ENCODE measurements at regions not wholly inside any gene's neighbourhood (a gene's known extent, or its start where the extent isn't known, plus 50 kb on each side); places are given as distances from the start of the nearest gene placed in this dataset.

DNA sequence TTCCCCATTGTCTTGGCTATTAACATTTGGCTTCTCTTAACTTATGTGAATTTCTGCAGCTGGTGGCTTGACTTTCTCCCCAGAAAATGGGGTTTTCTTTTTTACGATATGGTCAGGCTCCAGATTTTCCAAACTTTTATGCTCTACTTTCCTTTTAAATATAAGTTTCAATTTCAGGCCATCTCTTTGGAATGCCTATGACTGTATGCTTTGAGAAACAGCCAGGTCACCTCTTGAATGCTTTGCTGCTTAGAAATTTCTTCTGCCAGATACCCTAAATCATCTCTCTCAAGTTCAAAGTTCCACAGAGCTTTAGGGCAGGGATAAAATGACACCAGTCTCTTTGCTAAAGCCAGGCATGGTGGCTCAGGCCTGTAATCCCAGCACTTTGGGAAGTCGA, 212.9 kb upstream of the SMIM31 start:
- Histone ChIP-seq H2AFZ (ENCODE audit: low read depth, low read length) (no peak overlapping the region), H3K79me2 (replicated peaks; ENCODE audit: insufficient read depth, low read length) (no peaks in the 10 kb centered on the region), H3K27ac (ENCODE audit: low read length) (no peak overlapping the region), H3F3A (ENCODE audit: insufficient read depth, low read length, poor library complexity, severe bottlenecking) (no peaks in the 10 kb centered on the region), H3K4me2 (ENCODE audit: low read length) (no peak overlapping the region), H3K27me3 (ENCODE audit: insufficient read depth, low read depth, low read length) (no peaks in the 10 kb centered on the region), H3K4me3 (ENCODE audit: low read length) (no peak overlapping the region), H3K36me3 (ENCODE audit: insufficient read depth, low read length) (no peaks in the 10 kb centered on the region), H3K9ac (ENCODE audit: low read length) (no peak overlapping the region), H4K20me1 (ENCODE audit: insufficient read depth) (no peaks in the 10 kb centered on the region), H3K9me3 (ENCODE audit: low read length) (no peaks in the 10 kb centered on the region), H3K9me2 (ENCODE audit: insufficient read depth, low read length) (no peaks in the 10 kb centered on the region)
- TF ChIP-seq EZH2 (IDR thresholded peaks at IDR 0.05; ENCODE audit: borderline replicate concordance, insufficient read depth, low read length, poor library complexity, severe bottlenecking) (no peak), RAD21 (conservative IDR thresholded peaks at IDR 0.05) (no peak)
- TF ChIP-seq, protein P1, sequence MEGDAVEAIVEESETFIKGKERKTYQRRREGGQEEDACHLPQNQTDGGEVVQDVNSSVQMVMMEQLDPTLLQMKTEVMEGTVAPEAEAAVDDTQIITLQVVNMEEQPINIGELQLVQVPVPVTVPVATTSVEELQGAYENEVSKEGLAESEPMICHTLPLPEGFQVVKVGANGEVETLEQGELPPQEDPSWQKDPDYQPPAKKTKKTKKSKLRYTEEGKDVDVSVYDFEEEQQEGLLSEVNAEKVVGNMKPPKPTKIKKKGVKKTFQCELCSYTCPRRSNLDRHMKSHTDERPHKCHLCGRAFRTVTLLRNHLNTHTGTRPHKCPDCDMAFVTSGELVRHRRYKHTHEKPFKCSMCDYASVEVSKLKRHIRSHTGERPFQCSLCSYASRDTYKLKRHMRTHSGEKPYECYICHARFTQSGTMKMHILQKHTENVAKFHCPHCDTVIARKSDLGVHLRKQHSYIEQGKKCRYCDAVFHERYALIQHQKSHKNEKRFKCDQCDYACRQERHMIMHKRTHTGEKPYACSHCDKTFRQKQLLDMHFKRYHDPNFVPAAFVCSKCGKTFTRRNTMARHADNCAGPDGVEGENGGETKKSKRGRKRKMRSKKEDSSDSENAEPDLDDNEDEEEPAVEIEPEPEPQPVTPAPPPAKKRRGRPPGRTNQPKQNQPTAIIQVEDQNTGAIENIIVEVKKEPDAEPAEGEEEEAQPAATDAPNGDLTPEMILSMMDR (IDR thresholded peaks at IDR 0.05; ENCODE audit: poor library complexity, severe bottlenecking), result no peak

- no peak for TF ChIP-seq MXI1 (conservative IDR thresholded peaks at IDR 0.05; ENCODE audit: poor library complexity, severe bottlenecking)
- no peak for TF ChIP-seq EP300 (conservative IDR thresholded peaks at IDR 0.05; ENCODE audit: poor library complexity, severe bottlenecking)
- no peak for TF ChIP-seq RAD21 (conservative IDR thresholded peaks at IDR 0.05)
- TF ChIP-seq POLR2AphosphoS5 (IDR thresholded peaks at IDR 0.05), result no peak
- H3K36me3 ChIP-seq (ENCODE audit: insufficient read depth, low read length), result no peaks in the 10 kb centered on the region
- no peak overlapping the region for H3K9ac ChIP-seq (ENCODE audit: low read length)
- H3K9me2 ChIP-seq (ENCODE audit: insufficient read depth, low read length), result no peaks in the 10 kb centered on the region
- H3K27ac ChIP-seq (ENCODE audit: low read length), result no peak overlapping the region
- H4K20me1 ChIP-seq (ENCODE audit: insufficient read depth), result no peaks in the 10 kb centered on the region
- H3K9me3 ChIP-seq (ENCODE audit: low read length), result no peaks in the 10 kb centered on the region
- no peak overlapping the region for H3K4me3 ChIP-seq (ENCODE audit: low read length)
- H2AFZ ChIP-seq (ENCODE audit: low read depth, low read length), result no peak overlapping the region
- H3K27me3 ChIP-seq (ENCODE audit: insufficient read depth, low read depth, low read length), result no peaks in the 10 kb centered on the region
- H3K4me2 ChIP-seq (ENCODE audit: low read length), result no peak overlapping the region
- no peaks in the 10 kb centered on the region for H3K79me2 ChIP-seq (replicated peaks; ENCODE audit: insufficient read depth, low read length)
- no peaks in the 10 kb centered on the region for H3F3A ChIP-seq (ENCODE audit: insufficient read depth, low read length, poor library complexity, severe bottlenecking)
Measured at GRCh38 chr4:164542431-164542830, 211.5 kb upstream of the SMIM31 start.

DNA sequence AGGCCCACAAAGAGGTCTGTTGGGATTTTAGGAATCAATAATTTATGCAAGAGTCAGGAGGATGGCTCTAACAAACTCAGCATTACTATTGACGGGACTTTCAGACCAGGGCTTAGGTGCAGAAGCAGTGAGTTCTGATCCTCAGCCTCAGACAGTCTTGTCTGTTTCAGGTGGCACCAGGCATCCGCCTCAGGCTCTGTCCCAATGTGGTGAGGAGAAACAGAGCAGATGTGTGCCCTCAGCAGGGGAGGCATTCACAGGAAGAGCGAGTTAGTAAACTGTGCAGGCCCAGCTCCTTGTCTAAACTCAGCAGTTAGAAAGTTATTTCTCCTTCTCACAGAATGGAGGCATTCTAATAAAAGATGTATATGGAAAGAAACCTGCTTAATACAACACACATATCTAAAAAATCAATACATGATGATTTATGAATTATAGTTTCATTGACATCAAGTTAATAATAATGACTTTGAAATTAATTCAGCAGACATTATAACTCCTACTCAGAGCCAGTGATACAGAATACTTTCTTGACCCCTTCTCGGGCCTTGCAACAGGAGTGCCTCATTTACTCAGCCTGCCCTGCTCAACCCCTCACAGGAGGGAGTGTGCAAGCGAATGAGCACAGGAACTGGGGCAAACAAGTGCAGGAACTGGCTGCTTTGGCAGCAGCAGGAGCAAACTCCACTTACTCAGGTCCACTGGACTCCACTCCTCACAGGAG, 202.8 kb upstream of the SMIM31 start:
- no peaks in the 10 kb centered on the region for H3K9me3 ChIP-seq (ENCODE audit: low read length)
- no peaks in the 10 kb centered on the region for H4K20me1 ChIP-seq (ENCODE audit: insufficient read depth)
- H3K9me2 ChIP-seq (ENCODE audit: insufficient read depth, low read length), result no peaks in the 10 kb centered on the region
- H2AFZ ChIP-seq (ENCODE audit: low read depth, low read length), result no peak overlapping the region
- no peak overlapping the region for H3K4me3 ChIP-seq (ENCODE audit: low read length)
- no peak overlapping the region for H3K27ac ChIP-seq (ENCODE audit: low read length)
- H3F3A ChIP-seq (ENCODE audit: insufficient read depth, low read length, poor library complexity, severe bottlenecking), result no peaks in the 10 kb centered on the region
- TF ChIP-seq RAD21 (conservative IDR thresholded peaks at IDR 0.05), result no peak
- TF ChIP-seq EP300 (conservative IDR thresholded peaks at IDR 0.05; ENCODE audit: poor library complexity, severe bottlenecking), result no peak
- no peak for TF ChIP-seq MXI1 (conservative IDR thresholded peaks at IDR 0.05; ENCODE audit: poor library complexity, severe bottlenecking)
- no peak for TF ChIP-seq POLR2AphosphoS5 (IDR thresholded peaks at IDR 0.05)
- no peak for TF ChIP-seq SMC3 (conservative IDR thresholded peaks at IDR 0.05; ENCODE audit: poor library complexity)
- TF ChIP-seq, protein P1 (IDR thresholded peaks at IDR 0.05; ENCODE audit: poor library complexity, severe bottlenecking), result no peak
- TF ChIP-seq TAF1 (IDR thresholded peaks at IDR 0.05; ENCODE audit: low read depth), result no peak
- TF ChIP-seq REST (IDR thresholded peaks at IDR 0.05; ENCODE audit: borderline replicate concordance), result no peak
- no peak for TF ChIP-seq EZH2 (IDR thresholded peaks at IDR 0.05; ENCODE audit: borderline replicate concordance, insufficient read depth, low read length, poor library complexity, severe bottlenecking)
- no peaks in the 10 kb centered on the region for H3K27me3 ChIP-seq (ENCODE audit: insufficient read depth, low read depth, low read length)
- H3K79me2 ChIP-seq (replicated peaks; ENCODE audit: insufficient read depth, low read length), result no peaks in the 10 kb centered on the region
- no peaks in the 10 kb centered on the region for H3K36me3 ChIP-seq (ENCODE audit: insufficient read depth, low read length)
- no peak overlapping the region for H3K4me2 ChIP-seq (ENCODE audit: low read length)
- no peak overlapping the region for H3K9ac ChIP-seq (ENCODE audit: low read length)
